Activated CD8-positive, alpha-beta memory T cell treated with anti-CD3 and anti-CD28 coated beads, Interleukin-2, amount 10 ng/mL, durations not matched to agents 7 days and 5 days (primary cell): ENCODE measurements at regions not wholly inside any gene's neighbourhood (a gene's known extent, or its start where the extent isn't known, plus 50 kb on each side); places are given as distances from the start of the nearest gene placed in this dataset.
"Not testable (repeated sequence)": the region's sequence is repeated elsewhere in the genome, so short reads cannot be mapped to it uniquely, and the experiment has no call there.

Experiments used
- ATAC-seq: fragments of 150-1000 bp; cut with Tn5 transposase; one replicate; pipeline ENCODE4 v1.10.0; 2021; ENCODE audit warnings: moderate library complexity
- CTCF ChIA-PET: fragments of 350-600 bp; sonication (Branson Sonifier 250); formaldehyde crosslinking; loops from one replicate; lab custom pipeline; 2021; ENCODE audit warnings: antibody characterized with exemption; lab: Charles Lee
- DNase-seq: peaks from one replicate; pipeline ENCODE4 v3.0.0-alpha.2; 2020
- H3K27ac Mint-ChIP-seq: one replicate; pipeline ENCODE4 v1.8.0; 2021; ENCODE audit warnings: mild to moderate bottlenecking, mixed read lengths
- H3K27me3 Mint-ChIP-seq: one replicate; pipeline ENCODE4 v1.8.0; 2021; ENCODE audit warnings: mixed read lengths
- H3K36me3 Mint-ChIP-seq: one replicate; pipeline ENCODE4 v1.8.0; 2021; ENCODE audit warnings: mild to moderate bottlenecking, mixed read lengths
- H3K4me1 Mint-ChIP-seq: one replicate; pipeline ENCODE4 v1.8.0; 2021; ENCODE audit warnings: mixed read lengths
- H3K4me3 Mint-ChIP-seq: one replicate; pipeline ENCODE4 v1.8.0; 2021; ENCODE audit warnings: mild to moderate bottlenecking, moderate library complexity, mixed read lengths
- H3K9me3 Mint-ChIP-seq: one replicate; pipeline ENCODE4 v1.8.0; 2022; ENCODE audit warnings: low read depth, mixed read lengths

DNA sequence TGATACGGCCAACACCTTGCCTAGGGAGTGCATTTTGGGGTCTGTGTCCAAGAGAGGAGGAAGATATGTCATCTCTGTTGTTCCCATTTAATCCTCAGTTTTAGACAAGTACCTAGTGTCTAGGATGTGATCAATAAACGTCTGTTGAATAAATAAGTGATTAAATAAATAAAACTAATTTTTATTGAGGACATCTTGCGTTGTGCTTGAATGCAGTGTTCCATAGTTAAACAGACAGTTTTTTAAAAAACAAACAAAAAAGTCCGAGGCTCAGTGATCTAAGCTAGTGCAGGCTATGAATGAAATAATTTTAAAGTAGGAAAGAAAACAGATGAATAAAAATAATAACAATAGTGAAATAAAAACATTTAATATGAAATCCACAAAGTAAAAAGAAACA, 283.0 kb upstream of the MAF start:
- ATAC-seq, result no peak
- peaks cover 6% of the 10 kb centered on the region for H3K27me3 Mint-ChIP-seq
- no peaks in the 10 kb centered on the region for H3K9me3 Mint-ChIP-seq
- no peaks in the 10 kb centered on the region for H3K36me3 Mint-ChIP-seq
- no peak for DNase-seq
- CTCF ChIA-PET, result no interaction called here
- no peak overlapping the region for H3K4me3 Mint-ChIP-seq
- H3K4me1 Mint-ChIP-seq, result no peaks in the 10 kb centered on the region
- H3K27ac Mint-ChIP-seq, result no peak overlapping the region

DNA sequence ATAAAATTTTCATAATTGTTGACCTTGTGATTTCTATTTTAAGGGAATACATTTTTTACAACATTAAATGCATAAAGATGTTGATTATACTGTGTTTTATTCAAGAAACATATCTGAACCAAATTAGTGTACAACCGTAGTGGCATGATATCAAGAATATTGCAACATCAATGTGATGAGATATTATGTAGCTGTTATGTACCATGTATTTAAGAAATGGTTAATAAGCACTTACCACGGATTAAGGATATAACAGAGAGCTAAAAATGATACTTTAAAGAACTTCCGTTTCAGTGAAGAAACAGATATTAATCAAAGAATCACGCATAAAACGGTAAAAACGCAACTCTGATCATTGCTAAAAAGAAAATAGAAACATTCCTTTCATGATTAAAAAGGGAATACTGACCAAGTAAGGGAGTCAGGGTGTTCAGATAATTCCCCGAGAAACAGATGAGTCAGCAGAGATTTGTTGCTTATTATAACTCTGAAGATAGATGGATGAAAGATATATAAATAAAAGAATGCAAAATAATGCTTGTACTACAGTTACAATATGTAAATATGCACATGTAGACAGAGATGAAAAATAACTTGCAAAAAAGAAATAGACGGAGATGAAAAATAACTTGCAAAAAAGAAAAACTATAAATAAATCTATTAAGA, 281.9 kb upstream of the MAF start:
- ATAC-seq, result no peak
- Mint-ChIP-seq H3K27me3 (peaks cover 8% of the 10 kb centered on the region), H3K4me1 (no peaks in the 10 kb centered on the region), H3K4me3 (no peak overlapping the region), H3K36me3 (no peaks in the 10 kb centered on the region), H3K9me3 (no peaks in the 10 kb centered on the region), H3K27ac (no peak overlapping the region)
- CTCF ChIA-PET, result no interaction called here
- no peak for DNase-seq

DNA sequence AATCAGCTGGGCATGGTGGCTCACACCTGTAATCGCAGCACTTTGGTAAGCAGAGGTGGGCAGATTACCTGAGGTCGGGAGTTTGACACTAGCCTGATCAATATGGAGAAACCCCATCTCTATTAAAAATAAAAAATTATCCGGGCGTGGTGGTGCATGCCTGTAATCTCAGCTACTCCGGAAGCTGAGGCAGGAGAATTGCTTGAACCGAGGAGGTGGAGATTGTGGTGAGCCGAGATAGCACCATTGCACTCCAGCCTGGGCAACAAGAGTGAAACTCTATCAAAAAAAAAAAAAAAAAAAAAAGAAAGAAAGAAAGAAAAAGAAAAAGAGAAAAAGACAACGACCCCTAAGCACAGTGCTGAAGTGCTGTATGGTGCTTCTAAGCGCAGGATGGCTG, 280.6 kb upstream of the MAF start:
- H3K27me3 Mint-ChIP-seq, H3K4me3 Mint-ChIP-seq: not testable (repeated sequence)

DNA sequence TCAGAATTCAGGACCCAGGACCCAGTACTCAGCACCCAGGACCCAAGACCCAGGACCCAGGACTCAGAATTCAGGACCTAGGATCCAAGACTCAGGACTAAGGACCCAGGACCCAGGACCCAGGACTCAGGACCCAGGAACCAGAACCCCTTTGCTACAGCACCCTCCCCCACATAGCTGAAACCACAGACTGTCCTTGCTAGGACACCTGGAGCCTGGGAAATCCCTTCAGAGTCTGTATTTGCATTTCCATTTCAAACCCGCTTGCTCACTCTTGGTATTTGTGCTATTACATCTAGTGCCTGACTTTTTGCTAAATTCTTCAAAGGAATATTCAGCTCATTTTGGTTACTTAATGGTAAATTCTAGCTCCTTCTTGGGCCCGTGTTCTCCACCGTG, 275.8 kb upstream of the MAF start:
- Mint-ChIP-seq H3K27ac (no peak overlapping the region), H3K9me3 (no peaks in the 10 kb centered on the region), H3K4me3 (no peak overlapping the region), H3K4me1 (no peaks in the 10 kb centered on the region), H3K36me3 (no peaks in the 10 kb centered on the region), H3K27me3 (peaks cover 6% of the 10 kb centered on the region)
- DNase-seq (no peak), ATAC-seq (no peak)
- CTCF ChIA-PET, result no interaction called here

More for the DNA sequence above, 280.6 kb upstream of the MAF start:
- DNase-seq, H3K36me3 Mint-ChIP-seq, H3K27ac Mint-ChIP-seq, H3K9me3 Mint-ChIP-seq, CTCF ChIA-PET, ATAC-seq, H3K4me1 Mint-ChIP-seq: not testable (repeated sequence)

DNA sequence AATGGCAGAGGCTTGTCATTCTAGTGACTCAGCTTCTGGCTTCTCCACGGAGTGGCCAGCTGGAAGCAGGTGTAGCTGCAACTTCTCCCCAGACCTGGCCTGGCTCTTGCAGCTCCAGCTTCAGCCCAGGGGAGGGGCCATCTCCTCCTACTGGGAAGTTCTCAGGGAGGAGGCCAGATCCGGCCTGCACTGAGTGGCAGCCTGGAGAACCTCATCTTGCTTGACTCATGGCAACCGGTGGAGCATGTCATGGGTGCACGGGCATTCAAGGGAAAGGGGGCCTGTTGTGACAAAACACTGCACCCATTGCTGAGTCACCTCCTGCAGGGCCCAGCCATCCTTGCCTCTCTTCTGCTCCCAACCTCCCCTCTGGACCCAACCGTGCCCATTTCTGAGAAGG, 273.9 kb upstream of the MAF start:
- CTCF ChIA-PET, result no interaction called here
- no peak overlapping the region for H3K27ac Mint-ChIP-seq
- H3K4me3 Mint-ChIP-seq, result no peak overlapping the region
- no peak for DNase-seq
- peaks cover 2% of the 10 kb centered on the region for H3K27me3 Mint-ChIP-seq
- ATAC-seq, result no peak
- H3K36me3 Mint-ChIP-seq, result no peaks in the 10 kb centered on the region
- no peaks in the 10 kb centered on the region for H3K4me1 Mint-ChIP-seq
- H3K9me3 Mint-ChIP-seq, result no peaks in the 10 kb centered on the region

DNA sequence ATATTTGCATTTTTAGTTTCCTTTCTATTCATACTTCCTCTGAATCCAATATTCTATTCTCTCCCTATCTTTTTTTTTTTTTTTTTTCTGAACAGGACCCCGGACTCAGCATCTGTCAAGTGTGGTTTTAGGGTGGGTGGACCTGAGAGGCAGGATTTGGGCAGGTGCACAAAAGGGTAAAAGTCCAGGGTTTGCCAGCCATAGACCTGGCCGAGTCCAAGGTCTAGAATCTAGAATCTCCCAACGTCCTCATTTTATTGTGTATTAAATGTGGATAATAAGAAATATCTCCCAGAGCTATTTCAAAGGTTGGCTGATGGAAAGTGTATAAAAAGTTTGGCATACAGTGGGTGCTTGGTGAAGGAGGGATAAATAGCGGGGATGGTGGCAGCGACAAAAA, 273.3 kb upstream of the MAF start:
- DNase-seq (no peak), ATAC-seq (no peak)
- Mint-ChIP-seq H3K27me3 (peaks cover 4% of the 10 kb centered on the region), H3K36me3 (no peaks in the 10 kb centered on the region), H3K27ac (no peak overlapping the region), H3K4me3 (no peak overlapping the region), H3K4me1 (no peaks in the 10 kb centered on the region), H3K9me3 (no peaks in the 10 kb centered on the region)
- CTCF ChIA-PET, result no interaction called here

DNA sequence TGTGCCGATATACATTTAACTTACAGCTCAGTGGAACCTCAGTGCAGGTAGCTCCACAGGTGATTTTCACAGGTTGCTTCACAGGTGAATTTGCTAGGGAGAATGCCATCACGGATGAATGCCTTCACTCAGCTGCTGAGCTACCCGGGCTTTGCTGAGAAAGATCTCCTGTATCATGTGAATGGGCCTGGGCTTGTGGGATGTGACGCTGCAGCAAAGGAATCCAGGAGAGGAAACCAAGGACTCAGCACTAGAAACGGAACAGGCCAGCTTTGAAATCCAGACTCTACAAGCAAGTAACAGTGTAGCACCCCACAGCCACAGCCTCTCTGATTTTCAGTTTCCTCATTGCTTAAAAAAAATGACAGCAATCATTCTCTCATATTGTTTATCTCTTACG, 271.4 kb upstream of the MAF start:
- H3K36me3 Mint-ChIP-seq, result no peaks in the 10 kb centered on the region
- ATAC-seq, result no peak
- no peak overlapping the region for H3K27ac Mint-ChIP-seq
- H3K4me1 Mint-ChIP-seq, result no peaks in the 10 kb centered on the region
- no peak for DNase-seq
- H3K27me3 Mint-ChIP-seq, result peaks cover 12% of the 10 kb centered on the region
- H3K4me3 Mint-ChIP-seq, result no peak overlapping the region
- no peaks in the 10 kb centered on the region for H3K9me3 Mint-ChIP-seq
- CTCF ChIA-PET, result no interaction called here

DNA sequence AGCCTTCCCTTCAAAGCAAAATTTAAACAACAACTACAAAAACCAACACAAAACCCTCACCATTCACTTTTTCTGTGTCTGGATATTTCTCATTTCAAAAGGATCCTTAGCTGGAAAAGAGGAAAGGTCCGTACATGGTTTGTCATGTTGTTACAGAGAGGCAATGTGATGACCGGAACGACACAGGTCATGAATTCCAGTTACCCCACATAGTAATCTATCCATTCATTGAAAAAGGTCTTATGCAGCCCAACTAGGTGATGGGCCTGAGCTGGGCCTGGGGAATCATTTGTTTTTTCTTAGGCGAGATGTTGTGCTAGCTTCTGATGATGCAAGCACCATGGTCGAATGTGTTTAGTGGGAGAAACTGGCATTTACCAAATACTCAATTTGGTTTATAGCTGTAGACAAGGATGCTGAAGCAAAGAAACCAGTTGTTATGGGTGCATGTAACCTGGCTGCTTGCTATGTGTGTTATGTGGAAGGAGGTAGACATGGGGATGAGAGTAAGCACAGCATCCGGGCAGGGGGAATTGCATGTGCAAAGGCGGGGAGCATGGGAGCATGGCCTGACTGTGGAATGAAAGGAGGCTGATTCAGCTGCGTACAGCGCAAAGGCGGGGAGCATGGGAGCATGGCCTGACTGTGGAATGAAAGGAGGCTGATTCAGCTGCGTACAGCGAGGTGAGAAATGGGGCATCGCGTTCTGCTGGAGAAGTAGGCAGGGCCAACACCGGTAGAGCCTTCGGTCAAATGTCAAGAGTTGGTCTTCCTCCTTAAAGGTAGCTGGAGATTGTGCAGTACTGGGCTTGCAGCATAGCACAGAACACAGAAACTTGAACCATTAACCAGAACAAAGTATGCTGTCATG, 269.7 kb upstream of the MAF start:
- no peaks in the 10 kb centered on the region for H3K4me1 Mint-ChIP-seq
- ATAC-seq (no peak), DNase-seq (no peak)
- H3K4me3 Mint-ChIP-seq, result no peak overlapping the region
- H3K9me3 Mint-ChIP-seq, result no peaks in the 10 kb centered on the region
- no peak overlapping the region for H3K27ac Mint-ChIP-seq
- no peaks in the 10 kb centered on the region for H3K36me3 Mint-ChIP-seq
- CTCF ChIA-PET, result no interaction called here
- H3K27me3 Mint-ChIP-seq, result peaks cover 19% of the 10 kb centered on the region

DNA sequence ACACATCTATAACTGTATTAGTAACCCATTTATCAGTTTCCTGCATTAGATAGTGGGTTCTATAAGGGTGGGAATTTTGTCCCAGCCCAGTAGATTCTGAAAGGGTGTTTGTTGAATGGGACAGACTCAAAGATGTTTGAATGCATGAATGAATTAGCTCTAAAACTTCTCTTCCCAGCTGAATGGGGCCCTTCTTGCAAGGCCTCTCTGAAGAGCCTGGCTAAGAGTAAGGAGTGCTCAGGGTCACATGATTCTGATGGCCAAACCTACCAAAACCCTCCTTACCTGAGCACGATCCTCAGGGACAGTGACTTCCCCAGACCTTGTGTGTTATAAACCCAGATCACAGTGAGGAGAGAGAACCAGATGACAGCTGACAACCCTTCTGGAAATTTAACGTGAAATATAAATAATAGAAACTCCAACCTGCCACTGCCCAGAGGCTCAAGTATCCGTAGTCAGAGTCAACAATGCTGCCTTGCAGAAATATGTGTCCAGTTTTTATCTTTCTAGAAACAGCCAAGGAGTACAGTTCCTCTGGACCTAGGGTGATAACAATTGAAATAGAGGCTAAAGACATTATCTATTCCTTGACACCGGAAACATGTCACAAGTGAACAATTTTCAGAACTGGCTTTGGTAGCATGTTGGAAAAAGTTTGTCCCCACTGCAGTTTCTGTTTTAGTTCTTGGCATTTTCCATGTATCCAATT, 268.9 kb upstream of the MAF start:
- Mint-ChIP-seq H3K27ac (no peak overlapping the region), H3K9me3 (no peaks in the 10 kb centered on the region), H3K36me3 (no peaks in the 10 kb centered on the region), H3K4me1 (no peaks in the 10 kb centered on the region), H3K4me3 (no peak overlapping the region), H3K27me3 (peaks cover 26% of the 10 kb centered on the region)
- ATAC-seq (no peak), DNase-seq (no peak)
- CTCF ChIA-PET, result no interaction called here

DNA sequence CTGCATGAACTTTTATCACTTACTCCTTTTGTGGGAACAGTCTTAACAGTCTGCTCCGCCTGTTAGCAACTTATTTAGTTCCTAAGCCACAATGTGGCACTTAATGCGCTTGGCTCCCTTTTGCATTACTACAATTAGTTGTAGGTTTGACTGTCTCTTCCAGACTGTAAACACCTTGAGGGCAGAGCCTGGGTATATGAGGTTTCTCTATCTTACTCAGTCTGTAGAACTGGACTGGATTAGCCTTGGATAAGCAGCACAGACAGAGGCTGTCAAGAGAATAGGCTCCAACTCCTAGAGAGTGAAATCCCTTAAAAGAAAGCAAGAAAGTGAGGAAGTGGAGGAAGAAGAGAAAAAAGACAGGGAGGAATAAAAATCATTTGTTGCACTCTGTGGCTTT, 268.3 kb upstream of the MAF start:
- H3K36me3 Mint-ChIP-seq, result no peaks in the 10 kb centered on the region
- no peaks in the 10 kb centered on the region for H3K4me1 Mint-ChIP-seq
- DNase-seq, result no peak
- no peaks in the 10 kb centered on the region for H3K9me3 Mint-ChIP-seq
- CTCF ChIA-PET, result no interaction called here
- ATAC-seq, result no peak
- H3K4me3 Mint-ChIP-seq, result no peak overlapping the region
- peaks cover 27% of the 10 kb centered on the region for H3K27me3 Mint-ChIP-seq
- H3K27ac Mint-ChIP-seq, result no peak overlapping the region

DNA sequence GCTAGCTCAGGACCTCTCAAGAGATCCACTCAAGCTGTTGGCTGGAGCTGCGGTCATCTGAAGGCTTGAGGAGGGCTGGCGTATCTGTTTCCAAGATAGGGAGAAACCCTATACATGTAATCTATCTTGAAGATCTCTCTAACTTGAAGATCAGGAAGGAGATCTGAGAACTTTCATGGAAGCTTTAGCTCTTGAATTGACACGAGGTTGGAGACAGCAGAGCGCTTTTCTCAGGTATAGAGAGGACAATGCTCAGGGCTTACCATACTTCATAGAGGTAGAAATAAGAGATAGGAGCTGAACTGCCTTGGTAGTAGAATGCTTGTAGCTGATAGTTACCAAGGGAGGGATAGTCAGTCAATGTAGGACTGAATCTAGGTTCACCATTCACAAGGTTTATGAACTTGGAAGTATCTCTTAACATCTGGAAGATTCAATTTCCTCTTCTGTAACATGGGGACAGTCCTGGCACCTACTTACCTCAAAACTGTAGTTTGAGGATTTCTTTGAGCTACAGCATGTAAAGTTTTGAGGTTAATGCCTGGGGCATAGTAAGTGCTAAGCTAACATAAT, 267.0 kb upstream of the MAF start:
- Mint-ChIP-seq H3K4me3 (no peak overlapping the region), H3K36me3 (no peaks in the 10 kb centered on the region), H3K4me1 (no peaks in the 10 kb centered on the region), H3K27me3 (peaks cover 27% of the 10 kb centered on the region), H3K9me3 (no peaks in the 10 kb centered on the region), H3K27ac (no peak overlapping the region)
- CTCF ChIA-PET, result no interaction called here
- DNase-seq, result no peak
- ATAC-seq, result no peak

DNA sequence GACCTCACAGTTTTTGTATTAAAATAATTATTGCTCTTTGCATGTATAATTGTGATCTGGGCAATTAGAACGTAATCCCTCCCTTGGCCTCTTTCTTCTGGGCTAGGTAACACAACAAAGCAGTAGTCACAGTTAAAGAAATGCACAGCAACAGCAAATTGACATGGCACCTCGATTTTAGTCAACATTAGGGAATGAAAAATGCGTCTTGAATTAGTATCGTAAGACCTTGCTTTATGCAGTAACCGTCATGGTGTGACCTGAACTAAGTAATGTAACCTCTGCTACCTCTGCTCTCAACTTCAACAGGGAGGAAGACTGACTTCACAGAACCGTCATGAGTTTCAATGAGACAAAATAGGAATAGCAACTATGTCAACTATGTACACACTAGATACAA, 265.4 kb upstream of the MAF start:
- ATAC-seq, result no peak
- Mint-ChIP-seq H3K36me3 (no peaks in the 10 kb centered on the region), H3K4me1 (no peaks in the 10 kb centered on the region), H3K9me3 (no peaks in the 10 kb centered on the region), H3K4me3 (no peak overlapping the region), H3K27me3 (peaks cover 27% of the 10 kb centered on the region), H3K27ac (no peak overlapping the region)
- no peak for DNase-seq
- CTCF ChIA-PET, result no interaction called here

DNA sequence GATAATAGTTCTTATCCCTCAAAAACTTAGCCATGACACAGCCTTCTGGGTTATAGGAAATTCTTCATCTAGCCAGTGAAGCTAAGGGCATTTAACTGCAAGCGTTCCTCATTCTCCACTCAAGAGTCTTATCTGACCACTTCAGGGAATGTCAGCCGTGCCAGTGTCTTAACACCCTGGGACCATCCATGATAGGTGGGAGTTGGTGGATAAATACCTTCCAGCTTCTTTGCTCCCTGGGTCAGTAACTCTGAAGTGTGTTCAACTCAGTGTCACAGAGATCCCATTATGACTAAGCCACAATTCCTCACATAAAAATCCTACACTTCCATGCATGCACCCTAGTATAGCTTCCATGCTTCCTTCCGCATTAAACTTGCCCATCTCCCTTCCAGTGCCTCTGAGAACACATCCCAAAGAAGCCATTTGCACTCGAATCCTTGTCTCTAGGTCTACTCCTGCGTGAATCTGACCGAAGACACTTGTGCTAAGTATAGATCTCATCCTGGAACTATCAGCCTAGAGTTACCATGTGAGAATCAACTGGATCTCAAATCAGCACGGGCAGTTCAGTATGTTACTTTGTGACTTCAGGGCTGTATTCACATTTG, 264.3 kb upstream of the MAF start:
- CTCF ChIA-PET, result no interaction called here

More for the DNA sequence above, 264.3 kb upstream of the MAF start:
- H3K4me3 Mint-ChIP-seq, result no peak overlapping the region
- ATAC-seq, result no peak
- H3K4me1 Mint-ChIP-seq, result no peaks in the 10 kb centered on the region
- DNase-seq, result no peak
- H3K36me3 Mint-ChIP-seq, result no peaks in the 10 kb centered on the region
- no peak overlapping the region for H3K27ac Mint-ChIP-seq
- no peaks in the 10 kb centered on the region for H3K9me3 Mint-ChIP-seq
- peaks cover 27% of the 10 kb centered on the region for H3K27me3 Mint-ChIP-seq
